ENCODE measurements at regions not wholly inside any gene's neighbourhood (a gene's known extent, or its start where the extent isn't known, plus 50 kb on each side); places are given as distances from the start of the nearest gene placed in this dataset.

GRCh38 chr18:44246001-44246400 lies 434.7 kb upstream of the SETBP1 start:
- TF ChIP-seq CTCF (conservative IDR thresholded peaks at IDR 0.05 in 1 of 2, IDR thresholded peaks at IDR 0.05 in 1 of 2; ENCODE audit: low read depth in 1 of 2, low read length in 2 of 2) (no peak), EZH2 (IDR thresholded peaks at IDR 0.05; ENCODE audit: low read length, missing control alignments) (no peak)
